ENCODE measurements at regions not wholly inside any gene's neighbourhood (a gene's known extent, or its start where the extent isn't known, plus 50 kb on each side); places are given as distances from the start of the nearest gene placed in this dataset.

DNA sequence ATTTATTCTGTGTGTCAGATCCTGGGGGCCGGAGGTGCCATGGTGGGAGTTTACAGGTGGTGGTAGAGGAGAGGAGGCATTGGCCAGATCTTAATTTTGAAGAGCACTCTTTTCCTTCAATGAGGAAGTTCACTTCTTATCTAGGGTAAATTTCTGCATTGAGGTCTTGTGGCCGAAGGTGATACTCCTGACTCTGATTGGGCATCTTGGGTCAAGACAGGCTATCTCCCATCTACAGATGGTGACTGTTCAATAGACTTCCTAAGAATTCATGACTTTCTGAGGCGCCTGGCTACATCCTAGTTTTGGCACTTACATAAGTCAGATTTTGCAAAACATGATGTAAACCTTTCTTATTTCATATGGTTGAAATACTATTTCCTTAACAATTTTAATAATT lies 135.2 kb downstream of the SUCLA2 start:
- no peak overlapping the region for H3K27ac ChIP-seq (ENCODE audit: low read depth, low read length)
- Mint-ChIP-seq H3K9me3 (ENCODE audit: unreplicated experiment) (peaks cover 1% of the 10 kb centered on the region), H3K4me1 (ENCODE audit: low read depth, unreplicated experiment) (peaks cover 11% of the 10 kb centered on the region), H3K4me3 (ENCODE audit: unreplicated experiment) (no peak overlapping the region), H3K27me3 (ENCODE audit: low read depth, unreplicated experiment) (peaks cover 2% of the 10 kb centered on the region), H3K27ac (ENCODE audit: unreplicated experiment) (no peak overlapping the region), H3K36me3 (ENCODE audit: low read depth, unreplicated experiment) (no peaks in the 10 kb centered on the region)
- no peaks in the 10 kb centered on the region for H3K36me3 ChIP-seq (ENCODE audit: insufficient read depth, low read length)
- no peaks in the 10 kb centered on the region for H3K79me2 ChIP-seq (ENCODE audit: insufficient read depth, low read length)
- H3K9ac ChIP-seq (ENCODE audit: low read length) = no peak overlapping the region
- no peak for TF ChIP-seq EZH2 (IDR thresholded peaks at IDR 0.05; ENCODE audit: insufficient read depth, low read length)
- TF ChIP-seq, protein P1, sequence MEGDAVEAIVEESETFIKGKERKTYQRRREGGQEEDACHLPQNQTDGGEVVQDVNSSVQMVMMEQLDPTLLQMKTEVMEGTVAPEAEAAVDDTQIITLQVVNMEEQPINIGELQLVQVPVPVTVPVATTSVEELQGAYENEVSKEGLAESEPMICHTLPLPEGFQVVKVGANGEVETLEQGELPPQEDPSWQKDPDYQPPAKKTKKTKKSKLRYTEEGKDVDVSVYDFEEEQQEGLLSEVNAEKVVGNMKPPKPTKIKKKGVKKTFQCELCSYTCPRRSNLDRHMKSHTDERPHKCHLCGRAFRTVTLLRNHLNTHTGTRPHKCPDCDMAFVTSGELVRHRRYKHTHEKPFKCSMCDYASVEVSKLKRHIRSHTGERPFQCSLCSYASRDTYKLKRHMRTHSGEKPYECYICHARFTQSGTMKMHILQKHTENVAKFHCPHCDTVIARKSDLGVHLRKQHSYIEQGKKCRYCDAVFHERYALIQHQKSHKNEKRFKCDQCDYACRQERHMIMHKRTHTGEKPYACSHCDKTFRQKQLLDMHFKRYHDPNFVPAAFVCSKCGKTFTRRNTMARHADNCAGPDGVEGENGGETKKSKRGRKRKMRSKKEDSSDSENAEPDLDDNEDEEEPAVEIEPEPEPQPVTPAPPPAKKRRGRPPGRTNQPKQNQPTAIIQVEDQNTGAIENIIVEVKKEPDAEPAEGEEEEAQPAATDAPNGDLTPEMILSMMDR (IDR thresholded peaks at IDR 0.05; ENCODE audit: insufficient read depth, low read depth, low read length) = no peak
- no peaks in the 10 kb centered on the region for H3K9me3 ChIP-seq (ENCODE audit: insufficient read depth, low read depth, low read length)
- no peaks in the 10 kb centered on the region for H4K20me1 ChIP-seq (ENCODE audit: insufficient read depth, low read length)
- FAIRE-seq (no peak), DNase-seq (ENCODE audit: low read depth) (no peak)
- H3K4me2 ChIP-seq (ENCODE audit: low read length) = no peak overlapping the region
- no peak overlapping the region for H2AFZ ChIP-seq (ENCODE audit: low read depth, low read length)
- no peaks in the 10 kb centered on the region for H3K27me3 ChIP-seq (ENCODE audit: insufficient read depth, low read length)
- no peak overlapping the region for H3K4me3 ChIP-seq (ENCODE audit: insufficient read depth, low read depth, low read length)
- no peaks in the 10 kb centered on the region for H3K4me1 ChIP-seq (ENCODE audit: insufficient read depth, low read length)

- no peak overlapping the region for H3K9ac ChIP-seq (ENCODE audit: low read length)
- H3K79me2 ChIP-seq (ENCODE audit: insufficient read depth, low read length) = no peaks in the 10 kb centered on the region
- no peaks in the 10 kb centered on the region for H3K27me3 ChIP-seq (ENCODE audit: insufficient read depth, low read length)
- no peak overlapping the region for H2AFZ ChIP-seq (ENCODE audit: low read depth, low read length)
- peaks cover 14% of the 10 kb centered on the region for H3K4me1 Mint-ChIP-seq (ENCODE audit: low read depth, unreplicated experiment)
- FAIRE-seq = no peak
- TF ChIP-seq, protein P1 (IDR thresholded peaks at IDR 0.05; ENCODE audit: insufficient read depth, low read depth, low read length) = no peak
- TF ChIP-seq EZH2 (IDR thresholded peaks at IDR 0.05; ENCODE audit: insufficient read depth, low read length) = no peak
- no peak overlapping the region for H3K27ac Mint-ChIP-seq (ENCODE audit: unreplicated experiment)
- H3K9me3 Mint-ChIP-seq (ENCODE audit: unreplicated experiment) = no peaks in the 10 kb centered on the region
- no peak overlapping the region for H3K4me3 Mint-ChIP-seq (ENCODE audit: unreplicated experiment)
- no peak overlapping the region for H3K4me3 ChIP-seq (ENCODE audit: insufficient read depth, low read depth, low read length)
- H4K20me1 ChIP-seq (ENCODE audit: insufficient read depth, low read length) = no peaks in the 10 kb centered on the region
- H3K9me3 ChIP-seq (ENCODE audit: insufficient read depth, low read depth, low read length) = no peaks in the 10 kb centered on the region
- peaks cover 2% of the 10 kb centered on the region for H3K27me3 Mint-ChIP-seq (ENCODE audit: low read depth, unreplicated experiment)
- no peak overlapping the region for H3K27ac ChIP-seq (ENCODE audit: low read depth, low read length)
- no peak overlapping the region for H3K4me2 ChIP-seq (ENCODE audit: low read length)
- H3K36me3 Mint-ChIP-seq (ENCODE audit: low read depth, unreplicated experiment) = no peaks in the 10 kb centered on the region
- no peaks in the 10 kb centered on the region for H3K4me1 ChIP-seq (ENCODE audit: insufficient read depth, low read length)
- no peak for DNase-seq (ENCODE audit: low read depth)
- no peaks in the 10 kb centered on the region for H3K36me3 ChIP-seq (ENCODE audit: insufficient read depth, low read length)
These were observed 138.2 kb downstream of the SUCLA2 start for GRCh38 chr13:47862841-47863240.

- Histone ChIP-seq H3K4me2 (ENCODE audit: low read length) (peak overlapping the region; percentile 21), H3K27ac (ENCODE audit: low read depth, low read length) (no peak overlapping the region), H3K36me3 (ENCODE audit: insufficient read depth, low read length) (no peaks in the 10 kb centered on the region), H3K4me1 (ENCODE audit: insufficient read depth, low read length) (no peaks in the 10 kb centered on the region), H3K27me3 (ENCODE audit: insufficient read depth, low read length) (no peaks in the 10 kb centered on the region), H3K9ac (ENCODE audit: low read length) (no peak overlapping the region), H3K79me2 (ENCODE audit: insufficient read depth, low read length) (no peaks in the 10 kb centered on the region), H3K4me3 (ENCODE audit: insufficient read depth, low read depth, low read length) (no peak overlapping the region), H3K9me3 (ENCODE audit: insufficient read depth, low read depth, low read length) (no peaks in the 10 kb centered on the region), H2AFZ (ENCODE audit: low read depth, low read length) (no peak overlapping the region), H4K20me1 (ENCODE audit: insufficient read depth, low read length) (no peaks in the 10 kb centered on the region)
- peak; percentile 25 for DNase-seq (ENCODE audit: low read depth)
- no peaks in the 10 kb centered on the region for H3K36me3 Mint-ChIP-seq (ENCODE audit: low read depth, unreplicated experiment)
- no peaks in the 10 kb centered on the region for H3K9me3 Mint-ChIP-seq (ENCODE audit: unreplicated experiment)
- H3K27me3 Mint-ChIP-seq (ENCODE audit: low read depth, unreplicated experiment) = no peaks in the 10 kb centered on the region
- peaks cover 17% of the 10 kb centered on the region for H3K4me1 Mint-ChIP-seq (ENCODE audit: low read depth, unreplicated experiment)
- TF ChIP-seq EZH2 (IDR thresholded peaks at IDR 0.05; ENCODE audit: insufficient read depth, low read length) = no peak
- TF ChIP-seq, protein P1 (IDR thresholded peaks at IDR 0.05; ENCODE audit: insufficient read depth, low read depth, low read length) = no peak
- FAIRE-seq = no peak
- no peak overlapping the region for H3K4me3 Mint-ChIP-seq (ENCODE audit: unreplicated experiment)
- no peak overlapping the region for H3K27ac Mint-ChIP-seq (ENCODE audit: unreplicated experiment)
These were observed 141.9 kb downstream of the SUCLA2 start for GRCh38 chr13:47859165-47859564.

Measured in astrocyte (in vitro differentiated cells and primary cell).